HL-60 (cell line): ENCODE measurements at regions not wholly inside any gene's neighbourhood (a gene's known extent, or its start where the extent isn't known, plus 50 kb on each side); places are given as distances from the start of the nearest gene placed in this dataset.
A peak's percentile ranks its signal among the peaks of the same experiment; 100 is the strongest.

Source experiments
- DNase-seq, 2 experiments: peaks; one replicate each; pipeline ENCODE4 v3.0.0-alpha.2; 2010 to 2020; ENCODE audit warnings: low read depth in 1 of 2, low spot score in 1 of 2
- H3K27ac ChIP-seq: fragments of 250-450 bp; sonication (Bioruptor Pico); replicated peaks from 2 replicates; pipeline ENCODE4 v1.5.1; 2020; ENCODE audit warnings: mild to moderate bottlenecking, moderate library complexity
- H3K27me3 ChIP-seq: fragments of 250-450 bp; sonication (Bioruptor Pico); 2 replicates; pipeline ENCODE4 v1.5.1; 2021; ENCODE audit warnings: mild to moderate bottlenecking, moderate library complexity; ENCODE audit not compliant: insufficient read depth, poor library complexity, severe bottlenecking
- H3K4me3 ChIP-seq: replicated peaks from 2 replicates; pipeline ENCODE4 v1.5.1; 2011; ENCODE audit warnings: mild to moderate bottlenecking, control low read depth, low read length; ENCODE audit not compliant: insufficient read depth
- GABPA ChIP-seq: IDR thresholded peaks from 2 replicates; pipeline ENCODE4 v1.6.1; 2012; ENCODE audit warnings: low read depth
- POLR2AphosphoS5 ChIP-seq: IDR thresholded peaks from 2 replicates; pipeline ENCODE4 v1.6.1; 2012; ENCODE audit warnings: low read depth
- SPI1 ChIP-seq: IDR thresholded peaks from 2 replicates; pipeline ENCODE4 v1.6.1; 2012; ENCODE audit warnings: low read depth, mild to moderate bottlenecking, borderline replicate concordance
- TF ChIP-seq, protein P1 (sequence below): IDR thresholded peaks from 2 replicates; pipeline ENCODE4 v1.6.1; 2012; ENCODE audit warnings: low read depth; ENCODE audit not compliant: insufficient replicate concordance
- TF ChIP-seq, protein P2 (sequence below): IDR thresholded peaks from one replicate; pipeline ENCODE4 v1.5.1; 2011; ENCODE audit warnings: low read length, control low read depth, inconsistent platforms; ENCODE audit not compliant: insufficient read depth

- TF ChIP-seq GABPA (no peak), SPI1 (no peak)
- TF ChIP-seq, protein P1, sequence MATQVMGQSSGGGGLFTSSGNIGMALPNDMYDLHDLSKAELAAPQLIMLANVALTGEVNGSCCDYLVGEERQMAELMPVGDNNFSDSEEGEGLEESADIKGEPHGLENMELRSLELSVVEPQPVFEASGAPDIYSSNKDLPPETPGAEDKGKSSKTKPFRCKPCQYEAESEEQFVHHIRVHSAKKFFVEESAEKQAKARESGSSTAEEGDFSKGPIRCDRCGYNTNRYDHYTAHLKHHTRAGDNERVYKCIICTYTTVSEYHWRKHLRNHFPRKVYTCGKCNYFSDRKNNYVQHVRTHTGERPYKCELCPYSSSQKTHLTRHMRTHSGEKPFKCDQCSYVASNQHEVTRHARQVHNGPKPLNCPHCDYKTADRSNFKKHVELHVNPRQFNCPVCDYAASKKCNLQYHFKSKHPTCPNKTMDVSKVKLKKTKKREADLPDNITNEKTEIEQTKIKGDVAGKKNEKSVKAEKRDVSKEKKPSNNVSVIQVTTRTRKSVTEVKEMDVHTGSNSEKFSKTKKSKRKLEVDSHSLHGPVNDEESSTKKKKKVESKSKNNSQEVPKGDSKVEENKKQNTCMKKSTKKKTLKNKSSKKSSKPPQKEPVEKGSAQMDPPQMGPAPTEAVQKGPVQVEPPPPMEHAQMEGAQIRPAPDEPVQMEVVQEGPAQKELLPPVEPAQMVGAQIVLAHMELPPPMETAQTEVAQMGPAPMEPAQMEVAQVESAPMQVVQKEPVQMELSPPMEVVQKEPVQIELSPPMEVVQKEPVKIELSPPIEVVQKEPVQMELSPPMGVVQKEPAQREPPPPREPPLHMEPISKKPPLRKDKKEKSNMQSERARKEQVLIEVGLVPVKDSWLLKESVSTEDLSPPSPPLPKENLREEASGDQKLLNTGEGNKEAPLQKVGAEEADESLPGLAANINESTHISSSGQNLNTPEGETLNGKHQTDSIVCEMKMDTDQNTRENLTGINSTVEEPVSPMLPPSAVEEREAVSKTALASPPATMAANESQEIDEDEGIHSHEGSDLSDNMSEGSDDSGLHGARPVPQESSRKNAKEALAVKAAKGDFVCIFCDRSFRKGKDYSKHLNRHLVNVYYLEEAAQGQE = no peak
- TF ChIP-seq, protein P2, sequence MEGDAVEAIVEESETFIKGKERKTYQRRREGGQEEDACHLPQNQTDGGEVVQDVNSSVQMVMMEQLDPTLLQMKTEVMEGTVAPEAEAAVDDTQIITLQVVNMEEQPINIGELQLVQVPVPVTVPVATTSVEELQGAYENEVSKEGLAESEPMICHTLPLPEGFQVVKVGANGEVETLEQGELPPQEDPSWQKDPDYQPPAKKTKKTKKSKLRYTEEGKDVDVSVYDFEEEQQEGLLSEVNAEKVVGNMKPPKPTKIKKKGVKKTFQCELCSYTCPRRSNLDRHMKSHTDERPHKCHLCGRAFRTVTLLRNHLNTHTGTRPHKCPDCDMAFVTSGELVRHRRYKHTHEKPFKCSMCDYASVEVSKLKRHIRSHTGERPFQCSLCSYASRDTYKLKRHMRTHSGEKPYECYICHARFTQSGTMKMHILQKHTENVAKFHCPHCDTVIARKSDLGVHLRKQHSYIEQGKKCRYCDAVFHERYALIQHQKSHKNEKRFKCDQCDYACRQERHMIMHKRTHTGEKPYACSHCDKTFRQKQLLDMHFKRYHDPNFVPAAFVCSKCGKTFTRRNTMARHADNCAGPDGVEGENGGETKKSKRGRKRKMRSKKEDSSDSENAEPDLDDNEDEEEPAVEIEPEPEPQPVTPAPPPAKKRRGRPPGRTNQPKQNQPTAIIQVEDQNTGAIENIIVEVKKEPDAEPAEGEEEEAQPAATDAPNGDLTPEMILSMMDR = no peak
- Histone ChIP-seq H3K27me3 (peaks cover 6% of the 10 kb centered on the region), H3K27ac (no peak overlapping the region), H3K4me3 (no peak overlapping the region)
- no peak for DNase-seq
These were observed 114.8 kb upstream of the DIO3 start for GRCh38 chr14:101446387-101446969.

DNA sequence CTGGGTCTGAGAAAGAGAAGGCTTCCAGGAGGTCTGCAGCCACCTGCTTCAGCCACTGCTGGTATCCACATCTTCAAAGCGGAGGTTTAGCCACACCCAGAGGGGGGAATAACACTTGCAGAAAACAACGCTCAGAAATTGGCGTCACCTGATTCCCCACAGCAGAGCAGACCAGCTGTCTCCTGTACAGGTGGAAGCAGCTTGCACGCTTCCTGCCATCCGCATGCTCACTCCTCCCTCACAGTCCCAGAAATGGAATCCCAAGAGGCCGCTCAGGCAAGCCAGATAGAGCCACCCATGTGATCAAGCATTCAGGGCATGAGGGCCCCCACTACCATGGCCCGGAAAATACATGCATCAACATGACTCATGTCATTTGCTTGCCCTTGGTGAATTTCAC is 112.2 kb upstream of the DIO3 start:
- peaks cover 2% of the 10 kb centered on the region for H3K27me3 ChIP-seq
- DNase-seq = no peak
- no peak overlapping the region for H3K27ac ChIP-seq
- TF ChIP-seq GABPA (no peak), SPI1 (no peak), POLR2AphosphoS5 (no peak)
- TF ChIP-seq, protein P2 = no peak
- TF ChIP-seq, protein P1 = no peak
- H3K4me3 ChIP-seq = no peak overlapping the region

DNA sequence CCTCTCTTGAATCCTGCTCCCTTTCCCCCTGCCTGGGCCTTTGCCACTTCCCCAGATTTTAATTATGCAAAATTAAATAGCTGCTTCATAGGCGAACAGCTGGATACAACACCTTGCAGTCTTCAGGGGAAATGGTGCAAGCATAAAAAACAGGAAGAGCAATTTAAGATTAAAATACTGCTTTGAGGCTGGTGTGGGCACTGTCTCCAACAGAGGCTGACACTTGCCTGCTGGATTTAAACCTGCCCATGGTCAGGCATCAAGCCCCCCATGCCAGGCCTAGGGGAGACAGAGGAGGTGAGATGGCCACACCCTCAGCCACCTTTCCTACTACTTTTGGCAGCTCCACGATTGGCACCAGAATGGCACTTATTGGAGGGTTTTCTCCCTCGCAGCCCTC is 110.1 kb upstream of the DIO3 start:
- no peak for DNase-seq

GRCh38 chr14:101453225-101453624 is 108.1 kb upstream of the DIO3 start:
- no peak for TF ChIP-seq SPI1
- no peak for TF ChIP-seq POLR2AphosphoS5
- TF ChIP-seq, protein P1 = no peak
- TF ChIP-seq GABPA = no peak
- TF ChIP-seq, protein P2 = no peak
- Histone ChIP-seq H3K27ac (no peak overlapping the region), H3K27me3 (peaks cover 17% of the 10 kb centered on the region), H3K4me3 (no peak overlapping the region)
- DNase-seq = no peak

More for the DNA sequence above, 110.1 kb upstream of the DIO3 start:
- Histone ChIP-seq H3K27ac (no peak overlapping the region), H3K27me3 (peaks cover 9% of the 10 kb centered on the region), H3K4me3 (no peak overlapping the region)
- peak; percentile 61 for TF ChIP-seq SPI1
- TF ChIP-seq GABPA = no peak
